ENCODE measurements at regions not wholly inside any gene's neighbourhood (a gene's known extent, or its start where the extent isn't known, plus 50 kb on each side); places are given as distances from the start of the nearest gene placed in this dataset.
"Not testable (repeated sequence)": the region's sequence is repeated elsewhere in the genome, so short reads cannot be mapped to it uniquely, and the experiment has no call there.

DNA sequence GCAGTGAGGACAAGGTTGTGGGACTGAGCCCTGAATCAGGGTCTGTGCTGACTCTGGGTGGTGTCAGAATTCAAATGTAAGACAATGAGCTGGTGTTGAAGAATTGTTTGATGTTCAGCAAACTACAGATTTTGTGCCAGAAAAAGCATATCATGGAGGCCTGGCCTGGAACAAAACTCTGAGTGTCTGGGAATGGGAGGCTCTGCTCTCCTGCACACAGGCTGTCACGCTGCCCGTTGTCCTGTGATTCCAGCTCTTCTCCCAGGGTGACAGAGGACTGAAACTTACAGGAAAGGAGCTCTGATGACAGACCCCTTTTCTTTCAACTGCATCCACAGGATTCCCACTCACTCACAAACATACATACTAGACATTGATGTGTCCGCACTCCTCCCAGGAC lies 120.1 kb downstream of the ZNF486 start:
- DNase-seq, result no peak

DNA sequence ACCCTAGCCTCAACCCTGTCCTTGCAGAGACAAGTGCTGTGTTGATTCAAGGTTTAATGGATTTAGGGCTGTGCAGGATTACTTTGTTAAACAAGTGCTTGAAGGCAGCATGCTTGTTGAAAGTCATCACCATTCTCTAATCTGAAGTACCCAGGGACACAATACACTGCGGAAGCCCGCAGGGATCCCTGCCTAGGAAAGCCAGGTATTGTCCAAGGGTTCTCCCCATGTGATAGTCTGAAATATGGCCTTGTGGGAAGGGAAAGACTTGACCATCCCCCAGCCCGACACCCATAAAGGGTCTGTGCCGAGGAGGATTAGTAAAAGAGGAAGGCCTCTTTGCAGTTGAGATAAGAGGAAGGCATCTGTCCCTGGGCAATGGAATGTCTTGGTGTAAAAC lies 118.9 kb downstream of the ZNF486 start:
- not testable (repeated sequence) for DNase-seq

- DNase-seq, result no peak
Observed at GRCh38 chr19:20279516-20279915, 112.5 kb downstream of the ZNF486 start.

- peak; percentile 8 to 54 for DNase-seq
Observed at GRCh38 chr19:20278342-20278741, 111.3 kb downstream of the ZNF486 start.

DNA sequence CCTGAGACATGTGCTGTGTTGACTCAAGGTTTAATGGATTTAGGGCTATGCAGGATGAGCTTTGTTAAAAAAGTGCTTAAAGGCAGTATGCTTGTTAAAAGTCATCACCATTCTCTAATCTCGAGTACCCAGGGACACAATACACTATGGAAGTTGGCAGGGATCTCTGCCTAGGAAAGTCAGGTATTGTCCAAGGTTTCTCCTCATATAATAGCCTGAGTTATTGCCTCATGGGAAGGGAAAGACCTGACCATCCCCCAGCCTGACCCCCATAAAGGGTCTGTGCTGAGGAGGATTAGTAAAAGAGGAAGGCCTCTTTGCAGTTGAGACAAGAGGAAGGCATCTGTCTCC lies 109.7 kb downstream of the ZNF486 start:
- DNase-seq, result not testable (repeated sequence)

DNA sequence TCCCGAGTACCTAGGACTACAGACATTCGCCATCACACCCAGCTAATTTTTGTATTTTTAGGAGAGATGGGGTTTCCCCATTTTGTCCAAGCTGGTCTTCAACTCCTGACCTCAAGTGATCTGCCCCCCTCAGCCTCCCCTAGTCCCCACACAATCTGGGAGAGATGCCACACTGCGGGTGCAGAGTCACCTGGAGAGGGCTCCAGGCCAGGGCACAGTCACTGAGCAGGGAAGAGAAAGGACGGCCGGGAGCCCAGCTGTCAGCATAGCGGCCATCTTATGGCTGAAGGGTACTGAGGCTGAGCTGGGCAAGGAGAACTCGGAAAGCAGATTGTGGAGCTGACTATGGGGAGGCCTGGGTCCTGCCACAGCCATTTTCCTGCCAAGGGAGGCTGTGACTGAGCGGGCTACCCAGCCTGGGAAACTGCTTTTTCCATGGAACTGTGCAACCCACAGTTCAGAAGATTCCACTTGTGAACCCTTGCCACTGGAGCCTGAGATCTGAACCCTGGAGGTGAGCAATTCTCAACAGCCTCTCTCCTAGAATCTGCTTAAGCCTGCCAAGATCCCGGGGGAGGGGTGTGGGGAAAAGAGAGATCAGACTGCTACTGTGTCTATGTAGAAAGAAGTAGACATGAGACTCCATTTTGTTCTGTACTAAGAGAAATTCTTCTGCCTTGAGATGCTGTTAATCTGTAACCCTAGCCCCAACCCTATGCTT lies 109.2 kb downstream of the ZNF486 start:
- no peak for DNase-seq

- no peak for DNase-seq
Observed at GRCh38 chr19:20273951-20274570, 107.0 kb downstream of the ZNF486 start.

DNA sequence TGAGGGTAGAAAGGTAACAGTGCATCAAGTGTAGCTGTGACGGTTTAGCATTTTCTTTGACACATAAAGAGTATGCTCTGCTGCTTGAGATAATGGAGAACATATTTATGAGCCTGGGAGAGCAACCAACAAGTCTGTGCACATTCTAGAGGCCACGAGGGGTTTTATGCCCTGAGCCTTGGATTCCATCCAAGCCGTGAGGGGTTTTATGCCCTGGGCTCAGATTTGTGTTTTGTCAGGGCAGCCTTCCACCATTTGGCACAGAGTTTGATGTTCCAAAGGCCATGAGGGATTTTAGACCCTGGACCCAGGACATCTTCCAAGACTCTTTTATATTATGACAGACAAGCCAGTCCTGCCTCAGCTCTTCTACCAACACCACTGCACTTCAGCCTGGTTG lies 106.4 kb downstream of the ZNF486 start:
- DNase-seq, result no peak

- DNase-seq, result not testable (repeated sequence)
Observed at GRCh38 chr19:20272627-20273010, 105.6 kb downstream of the ZNF486 start.

DNA sequence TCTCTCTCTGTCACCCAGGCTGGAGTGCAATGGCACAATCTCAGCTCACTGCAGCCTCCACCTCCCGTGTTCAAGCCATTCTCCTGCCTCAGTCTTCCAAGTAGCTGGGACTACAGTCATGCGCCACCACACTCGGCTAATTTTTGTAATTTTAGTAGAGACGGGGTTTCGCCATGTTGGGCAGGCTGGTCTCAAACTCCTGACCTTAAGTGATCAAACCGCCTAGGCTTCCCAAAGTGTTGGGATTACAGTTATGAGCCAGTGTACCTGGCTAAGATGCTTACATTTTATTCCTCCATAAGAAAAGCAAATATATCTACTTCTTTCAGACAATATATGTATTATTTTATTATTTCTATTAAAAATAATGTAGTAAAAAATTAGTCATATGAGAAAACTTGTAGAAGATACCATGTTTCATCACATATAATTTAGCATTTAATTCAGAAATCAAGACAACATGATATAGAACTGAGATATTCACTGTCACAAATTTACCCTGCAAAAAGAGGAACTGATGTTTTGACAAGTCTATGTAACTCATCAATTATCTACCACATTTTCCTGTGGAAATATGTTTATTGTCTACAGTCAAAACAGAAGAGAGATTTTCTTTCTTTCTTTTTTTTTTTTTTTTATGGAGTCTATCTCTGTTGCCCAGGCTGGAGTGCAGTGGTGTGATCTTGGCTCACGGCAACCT lies 105.1 kb downstream of the ZNF486 start:
- DNase-seq, result not testable (repeated sequence)

DNA sequence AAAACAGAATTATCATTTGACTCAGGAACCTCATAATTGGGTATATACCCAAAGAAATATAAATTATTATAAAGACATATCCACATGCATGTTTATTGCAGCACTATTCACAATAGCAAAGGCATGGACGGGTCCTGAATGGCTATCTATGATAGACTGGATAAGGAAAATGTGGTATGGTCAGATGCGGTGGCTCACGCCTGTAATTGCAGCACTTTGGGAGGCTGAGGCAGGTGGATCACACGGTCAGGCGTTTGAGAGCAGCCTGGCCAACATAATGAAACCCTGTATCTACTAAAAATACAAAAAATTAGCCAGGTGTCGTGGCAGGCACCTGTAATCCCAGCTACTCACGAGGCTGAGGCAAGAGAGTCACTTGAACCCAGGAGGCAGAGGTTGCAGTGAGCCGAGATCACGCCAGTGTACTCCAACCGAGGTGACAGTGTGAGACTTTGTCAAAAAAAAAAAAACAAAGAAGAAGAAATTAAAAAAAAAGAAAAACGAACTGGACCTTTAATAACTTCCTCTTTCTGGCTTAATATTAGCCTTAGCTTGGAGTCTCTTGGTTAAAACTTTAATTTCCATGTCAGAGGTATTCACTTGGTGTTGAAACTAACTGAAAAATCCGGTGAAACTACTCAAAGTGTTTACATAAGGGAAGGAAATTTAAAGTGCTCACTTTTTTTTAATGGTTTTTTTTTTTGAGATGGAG lies 104.4 kb downstream of the ZNF486 start:
- no peak for DNase-seq

DNA sequence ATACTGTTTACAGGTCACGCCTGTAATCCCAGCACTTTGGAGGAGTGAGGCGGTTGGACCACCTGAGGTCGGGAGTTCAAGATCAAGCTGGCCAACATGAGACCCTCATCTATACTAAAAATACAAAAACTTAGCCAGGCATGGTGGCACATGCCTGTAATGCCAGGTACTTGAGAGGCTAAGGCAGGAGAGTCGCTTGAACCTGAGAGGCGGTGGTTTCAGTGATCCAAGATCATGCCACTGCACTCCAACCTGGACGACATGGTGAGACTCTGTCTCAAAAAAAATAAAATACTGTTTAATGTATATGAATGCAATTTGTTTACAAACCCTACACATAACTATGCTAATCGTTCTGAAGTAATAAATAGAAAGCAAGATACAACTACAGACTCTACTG lies 102.4 kb downstream of the ZNF486 start:
- DNase-seq, result no peak

GRCh38 chr19:20261513-20261912 lies 94.5 kb downstream of the ZNF486 start:
- DNase-seq, result not testable (repeated sequence)

GRCh38 chr19:20260738-20261137 lies 93.7 kb downstream of the ZNF486 start:
- DNase-seq, result not testable (repeated sequence)

- DNase-seq, result no peak
Observed at GRCh38 chr19:20259615-20260014, 92.6 kb downstream of the ZNF486 start.

DNA sequence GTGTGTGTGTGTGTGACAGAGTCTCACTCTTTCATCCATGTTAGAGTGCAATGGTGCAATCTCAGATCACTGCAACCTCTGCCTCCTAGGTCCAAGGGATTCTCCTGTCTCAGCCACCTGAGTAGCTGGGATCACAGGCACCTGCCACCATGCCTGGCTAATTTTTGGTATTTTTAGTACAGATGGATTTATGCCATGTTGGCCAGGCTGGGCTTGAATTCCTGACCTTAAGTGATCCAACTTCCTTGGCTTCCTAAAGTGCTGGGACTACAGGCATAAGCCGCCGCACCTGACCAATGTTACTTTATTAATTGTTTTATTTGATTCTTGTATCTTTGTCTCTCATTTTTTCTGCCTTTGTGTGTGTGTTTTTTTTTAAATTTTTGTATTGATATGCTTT lies 89.6 kb downstream of the ZNF486 start:
- DNase-seq, result no peak

GRCh38 chr19:20254121-20254520 lies 87.1 kb downstream of the ZNF486 start:
- DNase-seq, result no peak

GRCh38 chr19:20252613-20253012 lies 85.6 kb downstream of the ZNF486 start:
- no peak for DNase-seq

DNA sequence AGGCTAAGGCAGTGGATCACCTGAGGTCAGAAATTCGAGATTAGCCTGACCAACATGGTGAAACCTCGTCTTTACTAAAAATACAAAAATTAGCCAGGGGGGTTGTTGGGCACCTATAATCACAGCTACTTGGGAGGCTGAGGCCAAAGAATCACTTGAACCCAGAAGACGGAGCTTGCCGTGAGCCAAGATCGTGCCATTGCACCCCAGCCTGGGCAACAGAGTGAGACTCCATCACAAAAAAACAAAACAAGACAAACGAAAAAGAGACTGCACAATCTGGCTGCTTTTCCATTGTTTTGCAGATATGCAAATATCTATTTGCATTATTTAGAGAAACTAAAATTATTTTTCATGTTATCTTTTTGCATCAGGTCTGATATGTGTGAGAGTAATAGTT lies 83.6 kb downstream of the ZNF486 start:
- DNase-seq, result no peak

DNA sequence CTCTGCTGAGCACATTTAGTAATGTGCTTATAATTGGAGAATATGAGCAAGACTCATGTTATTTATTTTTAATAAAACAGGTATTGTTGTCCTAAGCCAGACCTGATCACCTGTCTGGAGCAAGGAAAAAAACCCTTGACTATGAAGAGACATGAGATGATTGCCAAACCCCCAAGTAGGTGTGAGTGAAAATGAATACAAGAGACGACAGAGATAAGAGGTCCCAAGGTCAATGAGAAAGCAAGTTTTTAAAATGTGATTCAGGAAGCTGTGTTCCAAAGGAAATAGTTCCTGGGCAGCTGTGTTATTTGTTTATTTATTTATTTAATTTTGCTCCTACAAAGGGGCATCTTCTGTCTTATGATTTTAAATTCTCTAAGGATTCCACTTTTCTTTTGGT lies 83.1 kb downstream of the ZNF486 start:
- DNase-seq, result no peak
